Activated T-cell treated with anti-CD3 and anti-CD28 coated beads, Interleukin-2, amount 50 U/mL, for 4 hours (primary cell): ENCODE measurements at regions not wholly inside any gene's neighbourhood (a gene's known extent, or its start where the extent isn't known, plus 50 kb on each side); places are given as distances from the start of the nearest gene placed in this dataset.
"Not testable (repeated sequence)": the region's sequence is repeated elsewhere in the genome, so short reads cannot be mapped to it uniquely, and the experiment has no call there.

Source experiments
- ATAC-seq, 2 donors: fragments of 200-7000 bp; cut with Tn5 transposase; one replicate each; pipeline ENCODE4 v1.10.0; 2021
- DNase-seq: peaks from one replicate; pipeline ENCODE4 v3.0.0-alpha.2; 2020
- H3K27me3 Mint-ChIP-seq: one replicate; pipeline ENCODE4 v1.8.0; 2021; ENCODE audit warnings: low read depth, mixed read lengths
- H3K36me3 Mint-ChIP-seq: one replicate; pipeline ENCODE4 v1.8.0; 2022; ENCODE audit warnings: mixed read lengths; ENCODE audit not compliant: insufficient read depth
- H3K4me1 Mint-ChIP-seq: one replicate; pipeline ENCODE4 v1.8.0; 2021; ENCODE audit warnings: low read depth, mixed read lengths
- H3K4me3 Mint-ChIP-seq: one replicate; pipeline ENCODE4 v1.8.0; 2021; ENCODE audit warnings: mild to moderate bottlenecking, moderate library complexity, mixed read lengths
- H3K9me3 Mint-ChIP-seq: one replicate; pipeline ENCODE4 v1.8.0; 2021; ENCODE audit warnings: mixed read lengths

GRCh38 chr3:22378869-22379268 is 627.9 kb upstream of the ZNF385D start:
- no peaks in the 10 kb centered on the region for H3K4me1 Mint-ChIP-seq
- no peaks in the 10 kb centered on the region for H3K9me3 Mint-ChIP-seq
- no peaks in the 10 kb centered on the region for H3K36me3 Mint-ChIP-seq
- no peak for DNase-seq
- no peak overlapping the region for H3K4me3 Mint-ChIP-seq
- ATAC-seq: no peak
- no peaks in the 10 kb centered on the region for H3K27me3 Mint-ChIP-seq

DNA sequence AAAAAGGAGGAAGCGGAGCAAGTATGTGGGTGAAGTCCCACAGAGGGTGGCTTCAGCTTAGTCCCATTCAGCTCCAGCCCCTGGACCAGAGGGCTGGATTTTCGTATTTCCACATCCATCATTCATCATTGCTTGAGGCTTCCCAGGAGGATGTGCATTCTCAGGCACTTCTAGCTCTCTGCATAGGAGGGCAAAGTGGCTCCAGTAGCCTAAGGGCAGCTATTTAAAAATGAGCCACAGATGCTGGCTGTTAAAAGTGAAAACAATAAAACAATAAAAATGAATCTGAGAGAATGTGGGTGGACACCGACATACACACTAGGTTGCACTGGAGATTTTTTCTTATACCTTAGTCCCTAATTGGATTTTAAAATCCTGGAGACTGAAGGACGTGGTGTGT is 629.2 kb upstream of the ZNF385D start:
- DNase-seq (no peak), ATAC-seq (no peak)
- H3K9me3 Mint-ChIP-seq: no peaks in the 10 kb centered on the region
- H3K27me3 Mint-ChIP-seq: no peaks in the 10 kb centered on the region
- no peaks in the 10 kb centered on the region for H3K36me3 Mint-ChIP-seq
- no peak overlapping the region for H3K4me3 Mint-ChIP-seq
- H3K4me1 Mint-ChIP-seq: no peaks in the 10 kb centered on the region

DNA sequence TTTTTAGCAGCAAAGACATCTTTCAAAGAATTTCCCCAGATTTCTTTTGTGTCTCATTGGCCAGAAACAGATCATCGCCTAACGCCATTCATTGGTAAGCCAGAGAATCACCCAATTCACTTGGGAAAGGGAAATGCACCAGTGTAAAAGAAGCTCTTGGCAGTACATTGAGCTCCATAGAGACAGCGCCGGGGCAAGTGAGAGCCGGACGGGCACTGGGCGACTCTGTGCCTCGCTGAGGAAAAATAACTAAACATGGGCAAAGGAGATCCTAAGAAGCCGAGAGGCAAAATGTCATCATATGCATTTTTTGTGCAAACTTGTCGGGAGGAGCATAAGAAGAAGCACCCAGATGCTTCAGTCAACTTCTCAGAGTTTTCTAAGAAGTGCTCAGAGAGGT is 630.6 kb upstream of the ZNF385D start:
- not testable (repeated sequence) for H3K9me3 Mint-ChIP-seq, H3K4me1 Mint-ChIP-seq, H3K27me3 Mint-ChIP-seq, ATAC-seq, H3K36me3 Mint-ChIP-seq
- peak overlapping the region; percentile 30 for H3K4me3 Mint-ChIP-seq
- peak; percentile 10 for DNase-seq

DNA sequence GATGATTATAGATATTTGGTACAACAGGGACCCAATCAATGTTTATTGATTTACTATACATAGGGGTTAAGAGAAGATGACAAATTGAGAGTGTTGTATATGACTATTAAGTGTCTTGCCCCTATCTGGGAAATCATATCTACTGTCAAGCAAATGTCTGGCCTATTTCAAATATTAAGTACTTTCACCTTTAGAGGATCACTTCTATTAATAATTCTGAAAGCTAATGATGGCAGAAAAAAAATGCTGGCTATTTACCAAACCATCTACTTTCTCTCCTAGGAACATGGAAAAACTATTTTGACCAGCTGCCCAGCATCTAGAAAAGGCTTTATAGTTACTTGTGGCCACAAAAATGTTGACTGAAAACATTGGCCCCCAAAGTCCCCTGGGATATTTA is 632.3 kb upstream of the ZNF385D start:
- H3K9me3 Mint-ChIP-seq: peaks cover 11% of the 10 kb centered on the region
- no peaks in the 10 kb centered on the region for H3K27me3 Mint-ChIP-seq
- H3K4me1 Mint-ChIP-seq: no peaks in the 10 kb centered on the region
- no peak for ATAC-seq
- no peak for DNase-seq
- H3K36me3 Mint-ChIP-seq: no peaks in the 10 kb centered on the region
- no peak overlapping the region for H3K4me3 Mint-ChIP-seq

DNA sequence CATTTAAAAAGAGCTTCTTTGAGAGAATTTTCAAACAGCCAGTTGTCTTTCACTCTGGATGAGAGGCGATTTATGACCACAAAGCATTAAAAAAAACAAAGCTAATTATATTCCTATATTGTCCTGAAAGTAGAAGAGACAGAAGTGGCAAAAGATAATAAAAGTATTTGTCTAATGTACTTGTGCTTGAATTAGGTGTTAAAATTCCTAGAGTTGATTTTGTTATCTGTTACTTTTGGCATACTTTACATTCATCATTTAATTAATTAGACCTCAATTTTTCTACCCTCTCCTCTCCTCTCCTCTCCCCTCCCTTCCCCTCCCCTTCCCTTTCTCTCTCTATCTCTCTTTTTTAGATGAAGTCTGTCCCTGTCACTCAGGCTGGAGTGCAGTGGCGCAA is 635.1 kb upstream of the ZNF385D start:
- ATAC-seq: no peak

GRCh38 chr3:22392286-22392685 is 641.3 kb upstream of the ZNF385D start:
- DNase-seq: no peak
- H3K4me3 Mint-ChIP-seq: no peak overlapping the region
- H3K4me1 Mint-ChIP-seq: no peaks in the 10 kb centered on the region
- no peak for ATAC-seq
- no peaks in the 10 kb centered on the region for H3K27me3 Mint-ChIP-seq
- H3K9me3 Mint-ChIP-seq: peaks cover 16% of the 10 kb centered on the region
- H3K36me3 Mint-ChIP-seq: no peaks in the 10 kb centered on the region

More for the DNA sequence above, 635.1 kb upstream of the ZNF385D start:
- Mint-ChIP-seq H3K4me3 (no peak overlapping the region), H3K36me3 (no peaks in the 10 kb centered on the region), H3K4me1 (no peaks in the 10 kb centered on the region), H3K9me3 (peaks cover 15% of the 10 kb centered on the region), H3K27me3 (no peaks in the 10 kb centered on the region)
- no peak for DNase-seq

GRCh38 chr3:22392859-22393258 is 641.8 kb upstream of the ZNF385D start:
- Mint-ChIP-seq H3K36me3 (no peaks in the 10 kb centered on the region), H3K4me1 (no peaks in the 10 kb centered on the region), H3K27me3 (no peaks in the 10 kb centered on the region), H3K4me3 (no peak overlapping the region), H3K9me3 (peaks cover 19% of the 10 kb centered on the region)
- DNase-seq: no peak
- no peak for ATAC-seq

DNA sequence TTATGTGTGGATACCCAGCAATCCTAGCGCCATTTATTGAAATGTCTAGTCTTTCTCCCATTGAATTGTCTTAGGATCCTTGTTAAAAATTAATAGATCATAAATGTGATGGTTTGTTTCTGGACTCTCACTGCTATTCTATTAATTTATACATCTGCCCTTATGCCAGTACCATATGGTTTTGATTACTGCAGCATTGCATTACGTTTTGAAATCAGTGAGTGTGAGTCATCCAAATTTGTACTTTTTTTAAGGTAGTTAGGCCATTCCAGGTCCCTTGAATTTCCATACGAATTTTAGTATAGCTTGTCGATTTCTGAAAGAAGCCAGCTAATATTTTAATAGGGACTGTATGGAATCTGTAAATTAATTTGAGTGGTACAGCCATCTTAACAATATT is 648.6 kb upstream of the ZNF385D start:
- ATAC-seq: no peak
- Mint-ChIP-seq H3K27me3 (no peaks in the 10 kb centered on the region), H3K4me3 (no peak overlapping the region), H3K4me1 (no peaks in the 10 kb centered on the region), H3K9me3 (peaks cover 21% of the 10 kb centered on the region), H3K36me3 (no peaks in the 10 kb centered on the region)
- DNase-seq: no peak

DNA sequence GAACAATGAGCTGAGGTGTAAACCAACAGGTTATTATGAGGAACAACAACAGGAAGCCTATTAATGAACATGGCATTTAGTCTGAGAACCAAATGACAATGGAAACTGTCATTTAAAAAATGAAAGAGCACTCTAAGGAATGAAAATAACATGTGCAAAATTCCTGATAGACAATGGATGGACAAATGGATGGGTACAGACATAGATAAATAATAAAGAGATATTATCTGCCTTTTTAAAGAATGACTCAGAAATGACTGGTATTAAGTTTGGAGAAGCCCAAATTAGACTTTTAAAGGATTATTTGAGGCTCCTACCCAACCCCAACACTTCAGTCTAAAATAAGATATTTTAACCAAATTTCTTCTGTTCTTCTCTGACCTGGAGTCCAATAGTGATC is 650.5 kb upstream of the ZNF385D start:
- Mint-ChIP-seq H3K9me3 (peaks cover 16% of the 10 kb centered on the region), H3K4me1 (no peaks in the 10 kb centered on the region), H3K36me3 (no peaks in the 10 kb centered on the region), H3K27me3 (no peaks in the 10 kb centered on the region), H3K4me3 (no peak overlapping the region)
- DNase-seq (no peak), ATAC-seq (no peak)

DNA sequence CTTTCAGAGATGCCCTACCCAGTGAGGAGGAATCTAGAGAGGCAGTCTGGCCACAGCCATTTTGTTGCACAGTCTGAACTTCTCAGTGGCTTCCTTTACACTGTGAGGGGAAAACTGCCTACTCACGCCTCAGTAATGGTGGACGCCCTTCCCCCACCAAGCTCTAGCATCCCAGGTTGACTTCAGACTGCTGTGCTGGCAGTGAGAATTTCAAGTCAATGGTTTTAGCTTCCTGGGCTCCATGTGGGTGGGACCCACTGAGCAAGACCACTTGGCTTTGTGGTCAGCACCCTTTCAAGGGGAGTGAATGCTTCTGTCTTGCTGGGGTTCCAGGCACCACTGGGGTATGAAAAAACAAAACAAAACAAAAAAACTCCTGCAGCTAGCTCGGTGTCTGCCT is 663.2 kb upstream of the ZNF385D start:
- Mint-ChIP-seq H3K27me3 (no peaks in the 10 kb centered on the region), H3K4me1 (no peaks in the 10 kb centered on the region), H3K36me3 (no peaks in the 10 kb centered on the region), H3K4me3 (no peak overlapping the region), H3K9me3 (peaks cover 14% of the 10 kb centered on the region)
- no peak for ATAC-seq
- DNase-seq: no peak

DNA sequence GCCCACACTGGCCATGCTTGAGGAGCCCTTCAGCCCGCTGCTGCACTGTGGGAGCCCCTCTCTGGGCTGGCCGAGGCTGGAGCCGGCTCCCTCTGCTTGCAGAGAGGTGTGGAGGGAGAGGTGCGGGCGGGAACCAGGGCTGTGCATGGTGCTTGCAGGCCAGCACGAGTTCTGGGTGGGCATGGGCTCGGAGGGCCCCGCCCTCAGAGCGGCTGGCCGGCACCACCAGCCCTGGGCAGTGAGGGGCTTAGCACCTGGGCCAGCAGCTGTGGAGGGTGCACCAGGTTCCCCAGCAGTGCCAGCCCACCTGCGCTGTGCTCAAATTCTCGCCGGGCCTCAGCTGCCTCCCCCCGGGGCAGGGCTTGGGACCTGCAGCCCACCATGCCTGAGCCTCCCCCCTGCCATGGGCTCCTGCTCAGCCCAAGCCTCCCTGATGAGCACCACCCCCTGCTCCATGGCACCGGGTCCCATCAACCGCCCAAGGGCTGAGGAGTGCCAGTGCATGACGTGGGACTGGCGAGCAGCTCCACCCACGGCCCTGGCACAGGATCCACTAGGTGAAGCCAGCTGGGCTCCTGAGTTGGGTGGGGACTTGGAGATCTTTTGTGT is 665.9 kb upstream of the ZNF385D start:
- not testable (repeated sequence) for H3K36me3 Mint-ChIP-seq, H3K27me3 Mint-ChIP-seq, ATAC-seq, H3K4me1 Mint-ChIP-seq, H3K4me3 Mint-ChIP-seq, DNase-seq
- peaks cover 14% of the 10 kb centered on the region for H3K9me3 Mint-ChIP-seq

DNA sequence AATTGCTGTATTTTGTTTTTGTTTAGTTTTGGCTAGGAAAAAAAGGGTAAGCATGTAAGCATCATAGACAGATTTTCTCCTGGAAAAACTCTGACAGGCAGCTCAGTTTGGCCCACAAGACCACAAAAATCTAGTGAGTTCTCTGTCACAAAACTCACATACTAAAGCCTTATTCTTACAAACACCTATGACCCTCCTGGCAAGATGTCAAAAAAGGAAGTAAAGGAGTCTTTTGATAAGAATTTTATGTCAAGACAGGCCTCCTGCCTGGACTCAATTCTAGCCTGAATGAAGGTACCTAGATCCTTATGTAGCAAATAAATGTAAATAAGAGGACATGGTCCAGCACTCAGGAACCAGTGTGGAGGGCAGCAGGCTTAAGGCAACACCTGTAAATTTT is 668.3 kb upstream of the ZNF385D start:
- Mint-ChIP-seq H3K36me3 (no peaks in the 10 kb centered on the region), H3K4me3 (no peak overlapping the region), H3K9me3 (peaks cover 9% of the 10 kb centered on the region), H3K4me1 (no peaks in the 10 kb centered on the region), H3K27me3 (no peaks in the 10 kb centered on the region)
- ATAC-seq (no peak), DNase-seq (no peak)

DNA sequence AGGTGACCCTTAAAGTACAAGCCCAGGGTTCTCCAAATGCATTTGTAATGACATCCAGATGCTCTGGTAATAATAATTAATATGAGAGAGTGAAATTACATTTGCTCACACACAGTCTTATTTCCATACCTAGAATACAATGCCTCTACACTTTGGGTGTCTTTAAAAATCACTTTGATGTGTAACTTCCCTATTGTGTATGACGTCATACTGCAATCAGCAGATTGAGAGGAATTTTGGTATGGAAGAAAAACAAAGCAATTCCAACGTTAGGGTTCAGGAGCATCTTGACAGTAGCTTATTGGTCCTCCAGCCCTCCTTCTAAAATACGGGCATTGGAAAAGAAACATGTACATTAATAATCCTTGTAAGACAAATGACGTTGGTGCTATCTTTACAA is 670.6 kb upstream of the ZNF385D start:
- peaks cover 7% of the 10 kb centered on the region for H3K9me3 Mint-ChIP-seq
- H3K27me3 Mint-ChIP-seq: no peaks in the 10 kb centered on the region
- ATAC-seq (no peak), DNase-seq (no peak)
- H3K36me3 Mint-ChIP-seq: no peaks in the 10 kb centered on the region
- H3K4me3 Mint-ChIP-seq: no peak overlapping the region
- no peaks in the 10 kb centered on the region for H3K4me1 Mint-ChIP-seq

GRCh38 chr3:22431334-22431733 is 680.3 kb upstream of the ZNF385D start:
- ATAC-seq (no peak), DNase-seq (no peak)
- H3K9me3 Mint-ChIP-seq: peaks cover 12% of the 10 kb centered on the region
- H3K27me3 Mint-ChIP-seq: no peaks in the 10 kb centered on the region
- no peaks in the 10 kb centered on the region for H3K36me3 Mint-ChIP-seq
- H3K4me3 Mint-ChIP-seq: no peak overlapping the region
- H3K4me1 Mint-ChIP-seq: no peaks in the 10 kb centered on the region

- DNase-seq: no peak
- peaks cover 10% of the 10 kb centered on the region for H3K9me3 Mint-ChIP-seq
- no peaks in the 10 kb centered on the region for H3K27me3 Mint-ChIP-seq
- no peak for ATAC-seq
- no peak overlapping the region for H3K4me3 Mint-ChIP-seq
- no peaks in the 10 kb centered on the region for H3K4me1 Mint-ChIP-seq
- no peaks in the 10 kb centered on the region for H3K36me3 Mint-ChIP-seq
Measured at GRCh38 chr3:22439626-22440025, 688.6 kb upstream of the ZNF385D start.

DNA sequence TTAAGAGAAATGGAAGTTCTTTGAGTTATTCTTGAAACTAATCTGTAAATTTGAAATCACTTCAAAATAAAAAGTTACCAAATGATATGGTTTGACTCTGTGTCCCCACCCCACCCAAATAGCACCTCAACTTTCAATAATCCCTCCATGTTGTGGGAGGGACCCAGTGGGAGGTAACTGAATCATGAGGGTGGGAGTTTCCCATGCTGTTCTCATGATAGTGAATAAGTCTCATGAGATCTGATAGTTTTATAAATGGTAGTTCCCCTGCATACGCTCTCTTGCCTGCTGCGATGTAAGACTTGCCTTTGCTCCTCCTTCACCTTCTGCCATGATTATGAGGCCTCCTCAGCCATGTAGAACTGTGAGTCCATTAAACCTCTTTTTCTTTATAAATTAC is 690.7 kb upstream of the ZNF385D start:
- Mint-ChIP-seq H3K36me3 (no peaks in the 10 kb centered on the region), H3K9me3 (peaks cover 13% of the 10 kb centered on the region), H3K4me1 (no peaks in the 10 kb centered on the region), H3K4me3 (no peak overlapping the region), H3K27me3 (no peaks in the 10 kb centered on the region)
- no peak for DNase-seq
- no peak for ATAC-seq
